HEK293 (cell line): ENCODE measurements at regions not wholly inside any gene's neighbourhood (a gene's known extent, or its start where the extent isn't known, plus 50 kb on each side); places are given as distances from the start of the nearest gene placed in this dataset.
A peak's percentile ranks its signal among the peaks of the same experiment; 100 is the strongest.

Experiments used
- CTCF ChIA-PET: fragments of 350-600 bp; formaldehyde crosslinking; extraction: SDS; loops from one replicate; lab custom pipeline; 2021; ENCODE audit warnings: antibody characterized with exemption; lab: Yijun Ruan, JAX
- POLR2A ChIA-PET: fragments of 300-600 bp; formaldehyde crosslinking; extraction: SDS; loops from one replicate; lab custom pipeline; 2020; ENCODE audit warnings: antibody characterized with exemption, inconsistent platforms; lab: Yijun Ruan, JAX
- H3K27ac ChIP-seq: fragments of 200-500 bp; sonication (Bioruptor generic); 2 replicates; pipeline ENCODE4 v1.5.1; 2014; ENCODE audit warnings: low read depth, low read length, control low read depth, inconsistent platforms; ENCODE audit errors: extremely low read depth
- H3K36me3 ChIP-seq, 2 experiments: fragments of 200-500 bp in 1 of 2; sonication (Bioruptor generic) in 1 of 2; 1 replicate in 1 of 2; 2 replicates in 1 of 2; pipeline ENCODE4 v1.5.1; 2014 to 2017; ENCODE audit warnings: inconsistent platforms in 2 of 2, low read length in 2 of 2; ENCODE audit not compliant: control insufficient read depth in 2 of 2, insufficient read depth in 1 of 2
- H3K4me1 ChIP-seq: fragments of 200-500 bp; sonication (Bioruptor generic); 2 replicates; pipeline ENCODE4 v1.5.1; 2014; ENCODE audit warnings: mild to moderate bottlenecking, low read length, inconsistent platforms; ENCODE audit not compliant: control insufficient read depth, insufficient read depth
- H3K4me3 ChIP-seq: 2 replicates; pipeline ENCODE4 v1.5.1; 2011; ENCODE audit warnings: low read depth, mild to moderate bottlenecking, control low read depth, low read length, moderate library complexity
- H3K9me3 ChIP-seq: fragments of 200-500 bp; sonication (Bioruptor generic); 2 replicates; pipeline ENCODE4 v1.5.1; 2014; ENCODE audit warnings: low read depth, low read length, inconsistent platforms; ENCODE audit not compliant: control insufficient read depth, insufficient read depth
- BCL11B ChIP-seq: fragments of 450-650 bp; formaldehyde crosslinking; IDR thresholded peaks from 2 replicates; pipeline ENCODE4 v1.5.1; 2016; ENCODE audit warnings: low read depth, missing biosample characterization, missing genetic modification characterization
- GLIS1 ChIP-seq: fragments of 450-650 bp; formaldehyde crosslinking; IDR thresholded peaks from 2 replicates; pipeline ENCODE4 v1.5.1; 2016; ENCODE audit warnings: missing biosample characterization, missing genetic modification characterization
- HOXD13 ChIP-seq: sonication (generic); formaldehyde crosslinking; IDR thresholded peaks from 2 replicates; pipeline ENCODE4 v1.8.0; 2022; ENCODE audit warnings: missing genetic modification reagents, borderline replicate concordance
- KLF10 ChIP-seq: fragments of 450-650 bp; IDR thresholded peaks from 2 replicates; pipeline ENCODE4 v1.5.1; 2018; ENCODE audit warnings: missing biosample characterization, mild to moderate bottlenecking, missing genetic modification characterization
- MZF1 ChIP-seq: fragments of 450-650 bp; formaldehyde crosslinking; IDR thresholded peaks from 2 replicates; pipeline ENCODE4 v1.5.1; 2017; ENCODE audit warnings: missing biosample characterization, missing genetic modification characterization, borderline replicate concordance
- PRDM1 ChIP-seq: fragments of 450-650 bp; formaldehyde crosslinking; IDR thresholded peaks from 2 replicates; pipeline ENCODE4; 2016; ENCODE audit warnings: missing biosample characterization, missing genetic modification characterization
- YY1 ChIP-seq: fragments of 450-650 bp; formaldehyde crosslinking; IDR thresholded peaks from 2 replicates; pipeline ENCODE4 v1.5.1; 2018; ENCODE audit warnings: missing biosample characterization, missing genetic modification characterization
- ZBTB17 ChIP-seq: fragments of 450-650 bp; formaldehyde crosslinking; IDR thresholded peaks from 2 replicates; pipeline ENCODE4 v1.5.1; 2016; ENCODE audit warnings: missing biosample characterization, missing genetic modification characterization
- ZBTB20 ChIP-seq: fragments of 450-650 bp; formaldehyde crosslinking; IDR thresholded peaks from 2 replicates; pipeline ENCODE4 v1.5.1; 2016; ENCODE audit warnings: missing biosample characterization, missing genetic modification characterization
- ZBTB7A ChIP-seq: fragments of 450-650 bp; formaldehyde crosslinking; IDR thresholded peaks from 2 replicates; pipeline ENCODE4 v1.5.1; 2016; ENCODE audit warnings: low read depth, missing biosample characterization, missing genetic modification characterization
- ZFP37 ChIP-seq: fragments of 450-650 bp; formaldehyde crosslinking; IDR thresholded peaks from 2 replicates; pipeline ENCODE4 v1.5.1; 2016; ENCODE audit warnings: missing biosample characterization, missing genetic modification characterization
- ZFP41 ChIP-seq: fragments of 450-650 bp; formaldehyde crosslinking; IDR thresholded peaks from 2 replicates; pipeline ENCODE4 v1.5.1; 2016; ENCODE audit warnings: missing biosample characterization, missing genetic modification characterization, borderline replicate concordance
- ZIC2 ChIP-seq: fragments of 450-650 bp; formaldehyde crosslinking; IDR thresholded peaks from 2 replicates; pipeline ENCODE4 v1.5.1; 2016; ENCODE audit warnings: missing biosample characterization, missing genetic modification characterization
- ZNF146 ChIP-seq: fragments of 450-650 bp; formaldehyde crosslinking; IDR thresholded peaks from 2 replicates; pipeline ENCODE4 v1.5.1; 2016; ENCODE audit warnings: missing biosample characterization, missing genetic modification characterization
- ZNF184 ChIP-seq: fragments of 450-650 bp; IDR thresholded peaks from 2 replicates; pipeline ENCODE4 v1.5.1; 2018; ENCODE audit warnings: missing biosample characterization, mild to moderate bottlenecking, missing genetic modification characterization
- ZNF335 ChIP-seq: fragments of 450-650 bp; formaldehyde crosslinking; conservative IDR thresholded peaks from 2 replicates; pipeline ENCODE4 v1.5.1; 2016; ENCODE audit warnings: missing biosample characterization, missing genetic modification characterization
- ZNF366 ChIP-seq: fragments of 450-650 bp; formaldehyde crosslinking; conservative IDR thresholded peaks from 2 replicates; pipeline ENCODE4 v1.5.1; 2016; ENCODE audit warnings: missing biosample characterization, missing genetic modification characterization
- ZNF37A ChIP-seq: fragments of 450-650 bp; IDR thresholded peaks from 2 replicates; pipeline ENCODE4 v1.5.1; 2018; ENCODE audit warnings: missing biosample characterization, missing genetic modification characterization
- ZNF600 ChIP-seq: fragments of 450-650 bp; formaldehyde crosslinking; IDR thresholded peaks from 2 replicates; pipeline ENCODE4 v1.5.1; 2016; ENCODE audit warnings: missing biosample characterization, missing genetic modification characterization
- ZNF843 ChIP-seq: fragments of 450-650 bp; formaldehyde crosslinking; IDR thresholded peaks from 2 replicates; pipeline ENCODE4 v1.5.1; 2016; ENCODE audit warnings: missing biosample characterization, missing genetic modification characterization
- ZXDB ChIP-seq: fragments of 450-650 bp; formaldehyde crosslinking; IDR thresholded peaks from 2 replicates; pipeline ENCODE4 v1.5.1; 2016; ENCODE audit warnings: missing biosample characterization, missing genetic modification characterization
- TF ChIP-seq, protein P1 (sequence below): fragments of 450-650 bp; formaldehyde crosslinking; conservative IDR thresholded peaks from 2 replicates; pipeline ENCODE4 v1.5.1; 2016; ENCODE audit warnings: low read depth, missing biosample characterization, missing genetic modification characterization
- TF ChIP-seq, protein P2 (sequence below): fragments of 450-650 bp; IDR thresholded peaks from 2 replicates; pipeline ENCODE4 v1.5.1; 2018; ENCODE audit warnings: missing biosample characterization, mild to moderate bottlenecking, missing genetic modification characterization
- TF ChIP-seq, protein P3 (sequence below): fragments of 450-650 bp; formaldehyde crosslinking; IDR thresholded peaks from 2 replicates; pipeline ENCODE4 v1.5.1; 2016; ENCODE audit warnings: missing biosample characterization, missing genetic modification characterization
- TF ChIP-seq, protein P4 (sequence below): fragments of 450-650 bp; formaldehyde crosslinking; IDR thresholded peaks from 2 replicates; pipeline ENCODE4 v1.5.1; 2017; ENCODE audit warnings: missing biosample characterization, mild to moderate bottlenecking, missing genetic modification characterization, moderate library complexity

- peak overlapping the region; percentile 43; the same call in 1 of the 2 replicates for H3K27ac ChIP-seq
- no peaks in the 10 kb centered on the region for H3K9me3 ChIP-seq
- TF ChIP-seq PRDM1 (tag by site-specific recombination) (peak; percentile 42; the same call in 1 of the 2 replicates), ZNF366 (tag by site-specific recombination) (no peak), ZNF184 (tag by site-specific recombination) (peak; percentile 40; the same call in 1 of the 2 replicates), ZBTB17 (tag by site-specific recombination) (0 out of 2 replicates have a peak, but pooled peaks have one; percentile 15), ZNF146 (tag by site-specific recombination) (no peak), GLIS1 (tag by site-specific recombination) (peak; percentile 83), ZFP41 (tag by site-specific recombination) (no peak), ZIC2 (tag by site-specific recombination) (no peak), ZBTB20 (tag by site-specific recombination) (peak; percentile 71), KLF10 (tag by site-specific recombination) (no peak), HOXD13 (no peak), YY1 (tag by site-specific recombination) (0 out of 2 replicates have a peak, but pooled peaks have one; percentile 32), ZBTB7A (tag by site-specific recombination) (no peak), ZFP37 (no peak), ZNF335 (tag by site-specific recombination) (peak; percentile 37)
- TF ChIP-seq, protein P1, sequence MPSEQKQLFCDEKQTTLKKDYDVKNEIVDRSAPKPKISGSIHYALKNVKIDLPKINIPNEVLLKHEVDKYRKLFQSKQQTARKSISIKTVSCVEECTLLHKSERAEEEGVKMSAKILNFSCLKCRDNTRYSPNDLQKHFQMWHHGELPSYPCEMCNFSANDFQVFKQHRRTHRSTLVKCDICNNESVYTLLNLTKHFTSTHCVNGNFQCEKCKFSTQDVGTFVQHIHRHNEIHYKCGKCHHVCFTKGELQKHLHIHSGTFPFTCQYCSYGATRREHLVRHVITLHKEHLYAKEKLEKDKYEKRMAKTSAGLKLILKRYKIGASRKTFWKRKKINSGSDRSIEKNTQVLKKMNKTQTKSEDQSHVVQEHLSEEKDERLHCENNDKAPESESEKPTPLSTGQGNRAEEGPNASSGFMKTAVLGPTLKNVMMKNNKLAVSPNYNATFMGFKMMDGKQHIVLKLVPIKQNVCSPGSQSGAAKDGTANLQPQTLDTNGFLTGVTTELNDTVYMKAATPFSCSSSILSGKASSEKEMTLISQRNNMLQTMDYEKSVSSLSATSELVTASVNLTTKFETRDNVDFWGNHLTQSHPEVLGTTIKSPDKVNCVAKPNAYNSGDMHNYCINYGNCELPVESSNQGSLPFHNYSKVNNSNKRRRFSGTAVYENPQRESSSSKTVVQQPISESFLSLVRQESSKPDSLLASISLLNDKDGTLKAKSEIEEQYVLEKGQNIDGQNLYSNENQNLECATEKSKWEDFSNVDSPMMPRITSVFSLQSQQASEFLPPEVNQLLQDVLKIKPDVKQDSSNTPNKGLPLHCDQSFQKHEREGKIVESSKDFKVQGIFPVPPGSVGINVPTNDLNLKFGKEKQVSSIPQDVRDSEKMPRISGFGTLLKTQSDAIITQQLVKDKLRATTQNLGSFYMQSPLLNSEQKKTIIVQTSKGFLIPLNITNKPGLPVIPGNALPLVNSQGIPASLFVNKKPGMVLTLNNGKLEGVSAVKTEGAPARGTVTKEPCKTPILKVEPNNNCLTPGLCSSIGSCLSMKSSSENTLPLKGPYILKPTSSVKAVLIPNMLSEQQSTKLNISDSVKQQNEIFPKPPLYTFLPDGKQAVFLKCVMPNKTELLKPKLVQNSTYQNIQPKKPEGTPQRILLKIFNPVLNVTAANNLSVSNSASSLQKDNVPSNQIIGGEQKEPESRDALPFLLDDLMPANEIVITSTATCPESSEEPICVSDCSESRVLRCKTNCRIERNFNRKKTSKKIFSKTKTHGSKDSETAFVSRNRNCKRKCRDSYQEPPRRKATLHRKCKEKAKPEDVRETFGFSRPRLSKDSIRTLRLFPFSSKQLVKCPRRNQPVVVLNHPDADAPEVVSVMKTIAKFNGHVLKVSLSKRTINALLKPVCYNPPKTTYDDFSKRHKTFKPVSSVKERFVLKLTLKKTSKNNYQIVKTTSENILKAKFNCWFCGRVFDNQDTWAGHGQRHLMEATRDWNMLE (tag by site-specific recombination): no peak
- TF ChIP-seq, protein P2, sequence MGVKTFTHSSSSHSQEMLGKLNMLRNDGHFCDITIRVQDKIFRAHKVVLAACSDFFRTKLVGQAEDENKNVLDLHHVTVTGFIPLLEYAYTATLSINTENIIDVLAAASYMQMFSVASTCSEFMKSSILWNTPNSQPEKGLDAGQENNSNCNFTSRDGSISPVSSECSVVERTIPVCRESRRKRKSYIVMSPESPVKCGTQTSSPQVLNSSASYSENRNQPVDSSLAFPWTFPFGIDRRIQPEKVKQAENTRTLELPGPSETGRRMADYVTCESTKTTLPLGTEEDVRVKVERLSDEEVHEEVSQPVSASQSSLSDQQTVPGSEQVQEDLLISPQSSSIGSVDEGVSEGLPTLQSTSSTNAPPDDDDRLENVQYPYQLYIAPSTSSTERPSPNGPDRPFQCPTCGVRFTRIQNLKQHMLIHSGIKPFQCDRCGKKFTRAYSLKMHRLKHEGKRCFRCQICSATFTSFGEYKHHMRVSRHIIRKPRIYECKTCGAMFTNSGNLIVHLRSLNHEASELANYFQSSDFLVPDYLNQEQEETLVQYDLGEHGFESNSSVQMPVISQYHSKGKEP (tag by site-specific recombination): 0 out of 2 replicates have a peak, but pooled peaks have one; percentile 7
- TF ChIP-seq, all 188 proteins: peak for 8
- Histone ChIP-seq H3K4me1 (peaks cover 5% of the 10 kb centered on the region), H3K4me3 (no peak overlapping the region), H3K36me3 (no peaks in the 10 kb centered on the region)
- ChIA-PET CTCF (interaction anchor here (0.6 to 3.0 kb wide), 13 partner anchors 24 to 506 kb away, joined by 3 to 22 read pairs (median 4); no protein-coding TSS in a partner anchor), POLR2A (interaction anchor here (1.0 kb wide), 1 partner anchor 206 kb away, joined by 3 read pairs; the partner anchor contains the start of gene DYRK2)
Observed at GRCh38 chr12:67442347-67442841, 173.2 kb downstream of the CAND1 start.

GRCh38 chr12:67442896-67443295 lies 173.7 kb downstream of the CAND1 start:
- Histone ChIP-seq H3K27ac (no peak overlapping the region), H3K36me3 (no peaks in the 10 kb centered on the region), H3K9me3 (no peaks in the 10 kb centered on the region)
- TF ChIP-seq ZNF600 (no peak), ZXDB (tag by site-specific recombination) (no peak), ZNF335 (tag by site-specific recombination) (no peak), ZNF843 (no peak), ZNF37A (no peak), BCL11B (no peak), MZF1 (tag by site-specific recombination) (no peak)
- TF ChIP-seq, protein P3, sequence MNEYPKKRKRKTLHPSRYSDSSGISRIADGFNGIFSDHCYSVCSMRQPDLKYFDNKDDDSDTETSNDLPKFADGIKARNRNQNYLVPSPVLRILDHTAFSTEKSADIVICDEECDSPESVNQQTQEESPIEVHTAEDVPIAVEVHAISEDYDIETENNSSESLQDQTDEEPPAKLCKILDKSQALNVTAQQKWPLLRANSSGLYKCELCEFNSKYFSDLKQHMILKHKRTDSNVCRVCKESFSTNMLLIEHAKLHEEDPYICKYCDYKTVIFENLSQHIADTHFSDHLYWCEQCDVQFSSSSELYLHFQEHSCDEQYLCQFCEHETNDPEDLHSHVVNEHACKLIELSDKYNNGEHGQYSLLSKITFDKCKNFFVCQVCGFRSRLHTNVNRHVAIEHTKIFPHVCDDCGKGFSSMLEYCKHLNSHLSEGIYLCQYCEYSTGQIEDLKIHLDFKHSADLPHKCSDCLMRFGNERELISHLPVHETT (tag by site-specific recombination): no peak
- TF ChIP-seq, protein P4, sequence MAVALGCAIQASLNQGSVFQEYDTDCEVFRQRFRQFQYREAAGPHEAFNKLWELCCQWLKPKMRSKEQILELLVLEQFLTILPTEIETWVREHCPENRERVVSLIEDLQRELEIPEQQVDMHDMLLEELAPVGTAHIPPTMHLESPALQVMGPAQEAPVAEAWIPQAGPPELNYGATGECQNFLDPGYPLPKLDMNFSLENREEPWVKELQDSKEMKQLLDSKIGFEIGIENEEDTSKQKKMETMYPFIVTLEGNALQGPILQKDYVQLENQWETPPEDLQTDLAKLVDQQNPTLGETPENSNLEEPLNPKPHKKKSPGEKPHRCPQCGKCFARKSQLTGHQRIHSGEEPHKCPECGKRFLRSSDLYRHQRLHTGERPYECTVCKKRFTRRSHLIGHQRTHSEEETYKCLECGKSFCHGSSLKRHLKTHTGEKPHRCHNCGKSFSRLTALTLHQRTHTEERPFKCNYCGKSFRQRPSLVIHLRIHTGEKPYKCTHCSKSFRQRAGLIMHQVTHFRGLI: no peak
- TF ChIP-seq, all 188 proteins: peak for 0
- ChIA-PET CTCF (interaction anchor here (0.6 to 3.0 kb wide), 7 partner anchors 24 to 505 kb away, joined by 3 to 22 read pairs (median 4); no protein-coding TSS in a partner anchor), POLR2A (interaction anchor here (1.0 kb wide), 1 partner anchor 206 kb away, joined by 3 read pairs; the partner anchor contains the start of gene DYRK2)
- peaks cover 5% of the 10 kb centered on the region for H3K4me1 ChIP-seq
- H3K4me3 ChIP-seq: no peak overlapping the region
